ENCODE measurements at regions not wholly inside any gene's neighbourhood (a gene's known extent, or its start where the extent isn't known, plus 50 kb on each side); places are given as distances from the start of the nearest gene placed in this dataset.

DNA sequence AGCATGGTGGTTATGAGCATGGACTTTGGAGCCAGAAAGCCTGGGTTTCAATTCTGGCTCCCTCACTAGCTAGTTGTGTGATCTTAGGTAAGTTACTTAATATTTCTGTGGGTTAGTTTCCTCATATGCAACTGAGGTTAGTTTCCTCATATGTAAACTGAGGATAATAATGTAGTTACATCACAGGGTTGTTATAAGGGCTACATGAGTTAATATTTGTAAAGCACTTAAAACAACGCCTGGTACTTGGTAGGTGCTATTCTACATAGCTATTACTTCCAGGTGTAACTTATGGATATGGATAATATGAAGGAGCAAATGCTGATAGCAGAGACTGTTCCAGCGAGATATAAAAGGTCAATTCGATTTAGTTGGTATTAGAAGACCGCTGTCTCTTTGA is 69.4 kb upstream of the POU5F2 start:
- H3K4me1 ChIP-seq, result no peaks in the 10 kb centered on the region
- ATAC-seq (peak; percentile 78), DNase-seq (no peak)
- intact Hi-C loops (cut with DNase I), result no loop called here
- H3K36me3 ChIP-seq, result no peaks in the 10 kb centered on the region
- H3K27me3 ChIP-seq, result no peaks in the 10 kb centered on the region
- no peak overlapping the region for H3K27ac ChIP-seq
- H3K4me3 ChIP-seq, result no peak overlapping the region
- H3K9me3 ChIP-seq, result no peaks in the 10 kb centered on the region
- TF ChIP-seq, protein P1, sequence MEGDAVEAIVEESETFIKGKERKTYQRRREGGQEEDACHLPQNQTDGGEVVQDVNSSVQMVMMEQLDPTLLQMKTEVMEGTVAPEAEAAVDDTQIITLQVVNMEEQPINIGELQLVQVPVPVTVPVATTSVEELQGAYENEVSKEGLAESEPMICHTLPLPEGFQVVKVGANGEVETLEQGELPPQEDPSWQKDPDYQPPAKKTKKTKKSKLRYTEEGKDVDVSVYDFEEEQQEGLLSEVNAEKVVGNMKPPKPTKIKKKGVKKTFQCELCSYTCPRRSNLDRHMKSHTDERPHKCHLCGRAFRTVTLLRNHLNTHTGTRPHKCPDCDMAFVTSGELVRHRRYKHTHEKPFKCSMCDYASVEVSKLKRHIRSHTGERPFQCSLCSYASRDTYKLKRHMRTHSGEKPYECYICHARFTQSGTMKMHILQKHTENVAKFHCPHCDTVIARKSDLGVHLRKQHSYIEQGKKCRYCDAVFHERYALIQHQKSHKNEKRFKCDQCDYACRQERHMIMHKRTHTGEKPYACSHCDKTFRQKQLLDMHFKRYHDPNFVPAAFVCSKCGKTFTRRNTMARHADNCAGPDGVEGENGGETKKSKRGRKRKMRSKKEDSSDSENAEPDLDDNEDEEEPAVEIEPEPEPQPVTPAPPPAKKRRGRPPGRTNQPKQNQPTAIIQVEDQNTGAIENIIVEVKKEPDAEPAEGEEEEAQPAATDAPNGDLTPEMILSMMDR (IDR thresholded peaks at IDR 0.05), result no peak

DNA sequence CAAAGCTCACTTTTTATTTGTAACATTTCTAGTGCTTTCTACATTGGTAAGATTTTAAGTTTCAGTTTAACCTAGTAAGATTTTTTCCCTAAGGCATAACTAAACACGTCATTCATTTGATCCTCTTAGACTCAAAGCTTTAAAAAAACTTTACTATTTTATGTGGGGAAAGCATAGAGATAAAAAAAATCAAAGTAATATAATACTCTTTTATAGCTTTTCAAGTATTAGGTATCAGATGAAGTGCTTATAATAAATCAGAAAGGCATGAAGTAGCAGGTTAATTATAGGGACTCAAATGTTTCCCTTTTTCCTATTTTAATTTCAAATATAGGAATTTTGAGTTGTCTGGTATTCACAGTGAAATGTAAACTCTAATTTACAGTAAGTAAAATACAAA is 68.0 kb upstream of the POU5F2 start:
- DNase-seq (no peak), ATAC-seq (no peak)
- H3K27me3 ChIP-seq, result no peaks in the 10 kb centered on the region
- TF ChIP-seq, protein P1 (IDR thresholded peaks at IDR 0.05), result no peak
- no peaks in the 10 kb centered on the region for H3K9me3 ChIP-seq
- intact Hi-C loops (cut with DNase I), result no loop called here
- no peaks in the 10 kb centered on the region for H3K4me1 ChIP-seq
- H3K36me3 ChIP-seq, result no peaks in the 10 kb centered on the region
- H3K4me3 ChIP-seq, result no peak overlapping the region
- no peak overlapping the region for H3K27ac ChIP-seq

DNA sequence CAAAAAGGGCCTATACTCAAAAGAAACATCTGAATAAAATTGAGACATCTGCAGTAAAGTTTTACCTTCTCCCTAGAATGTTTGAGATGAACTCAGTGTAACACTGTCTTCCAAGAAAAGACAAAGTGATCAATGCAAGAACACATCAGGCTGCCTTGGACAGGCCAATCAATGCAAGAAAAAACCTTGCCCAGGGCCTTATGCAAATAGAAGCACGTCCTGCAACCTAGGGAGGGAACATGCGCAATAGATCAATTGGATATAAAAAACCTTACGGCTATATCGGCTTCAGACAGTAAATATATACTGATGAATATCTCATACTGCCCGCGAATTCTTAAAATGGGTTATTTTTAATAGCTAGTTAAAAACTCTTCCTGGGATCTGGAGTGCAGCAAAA is 66.4 kb upstream of the POU5F2 start:
- Histone ChIP-seq H3K27me3 (no peaks in the 10 kb centered on the region), H3K36me3 (no peaks in the 10 kb centered on the region), H3K4me1 (no peaks in the 10 kb centered on the region), H3K9me3 (no peaks in the 10 kb centered on the region), H3K27ac (no peak overlapping the region), H3K4me3 (no peak overlapping the region)
- ATAC-seq (no peak), DNase-seq (no peak)
- intact Hi-C loops (cut with DNase I), result no loop called here
- TF ChIP-seq, protein P1 (IDR thresholded peaks at IDR 0.05), result no peak

DNA sequence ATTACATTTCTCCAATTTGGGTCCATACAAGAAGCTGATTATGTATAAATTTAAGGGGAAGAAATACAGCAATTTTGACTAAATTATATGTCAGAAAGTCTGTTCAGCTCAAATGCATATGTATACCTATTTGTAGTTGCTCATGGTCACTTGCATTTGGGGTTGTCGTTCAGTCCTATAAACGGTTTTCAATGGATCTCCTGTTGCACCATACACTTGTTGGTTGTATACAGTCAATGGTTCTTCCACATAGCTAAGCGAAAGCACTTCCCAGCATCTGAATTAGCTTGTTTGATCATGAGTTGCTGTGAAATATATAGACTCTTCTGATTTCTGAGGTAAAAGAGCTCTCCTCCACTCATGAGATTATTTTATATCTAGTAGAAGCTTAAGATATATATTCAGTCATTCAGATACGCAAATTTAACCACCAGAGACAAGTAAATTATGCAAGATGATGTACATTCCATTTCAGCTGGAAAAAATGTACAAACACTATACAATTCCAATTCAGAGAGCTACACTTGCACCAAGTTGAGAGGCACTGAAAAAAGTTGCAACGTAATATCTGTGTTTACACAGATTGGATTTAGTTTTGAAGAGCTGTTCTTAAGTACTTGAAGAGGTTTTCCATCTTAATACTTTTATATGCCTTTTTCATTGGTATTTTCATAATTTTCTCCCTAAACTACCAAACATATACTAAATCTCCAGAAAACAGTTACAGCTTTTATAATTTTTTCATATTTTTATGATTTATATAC is 64.4 kb upstream of the POU5F2 start:
- H3K27me3 ChIP-seq, result no peaks in the 10 kb centered on the region
- H3K36me3 ChIP-seq, result no peaks in the 10 kb centered on the region
- no peak overlapping the region for H3K4me3 ChIP-seq
- DNase-seq, result no peak
- intact Hi-C loops (cut with DNase I), result no loop called here
- H3K4me1 ChIP-seq, result peaks cover 0 to 2% of the 10 kb centered on the region in 2 donors
- no peak overlapping the region for H3K27ac ChIP-seq
- peak; percentile 71 for ATAC-seq
- TF ChIP-seq, protein P1 (IDR thresholded peaks at IDR 0.05), result no peak
- no peaks in the 10 kb centered on the region for H3K9me3 ChIP-seq

DNA sequence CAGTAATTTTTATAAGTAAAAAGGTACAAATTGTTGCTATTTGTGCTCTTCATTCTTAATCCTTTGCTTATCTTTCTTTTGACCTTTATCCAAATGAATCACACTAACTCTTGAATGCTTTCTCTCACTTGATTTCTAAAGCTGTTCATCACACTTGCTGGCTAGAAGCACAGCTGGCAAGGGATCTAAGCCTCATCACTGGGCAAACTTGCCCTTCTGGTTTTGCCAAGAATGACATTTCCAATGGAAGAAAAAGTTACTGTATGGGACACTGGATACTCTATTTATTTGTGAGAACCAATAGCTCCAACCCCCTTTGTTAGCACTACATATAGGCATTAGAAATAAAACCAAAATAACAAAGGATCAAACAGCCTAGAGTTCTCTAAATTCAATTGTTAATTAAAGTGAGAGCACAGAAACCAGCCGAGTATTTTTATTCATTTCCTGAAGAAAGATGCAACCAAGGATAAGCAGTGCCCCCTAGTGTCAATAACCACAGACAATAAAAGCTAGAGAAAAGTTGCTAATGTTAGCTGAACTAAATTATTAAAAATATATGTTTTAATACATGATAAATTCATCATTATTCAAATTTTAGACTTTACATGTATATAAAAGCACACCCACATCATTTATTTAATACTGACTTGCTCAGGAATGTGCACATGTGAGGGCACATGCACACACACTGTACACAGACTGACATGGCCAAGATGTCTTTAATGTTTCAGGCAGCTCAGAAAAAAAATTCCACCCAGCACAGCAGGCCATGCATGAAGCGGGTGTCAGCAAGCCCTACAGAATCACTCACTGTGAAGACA is 59.8 kb upstream of the POU5F2 start:
- Histone ChIP-seq H3K27ac (no peak overlapping the region), H3K4me3 (no peak overlapping the region), H3K4me1 (peaks cover 0 to 3% of the 10 kb centered on the region in 2 donors), H3K36me3 (no peaks in the 10 kb centered on the region), H3K9me3 (no peaks in the 10 kb centered on the region), H3K27me3 (no peaks in the 10 kb centered on the region)
- ATAC-seq, result peak; percentile 82
- DNase-seq, result peak in 3 of 4 donors; percentile 33 to 58 (median 53)
- TF ChIP-seq, protein P1 (IDR thresholded peaks at IDR 0.05), result peak; percentile 33 to 60
- intact Hi-C loops (cut with DNase I), result no loop called here

Data from left lung (tissue), 4 donors.